ENCODE measurements at regions not wholly inside any gene's neighbourhood (a gene's known extent, or its start where the extent isn't known, plus 50 kb on each side); places are given as distances from the start of the nearest gene placed in this dataset.

DNA sequence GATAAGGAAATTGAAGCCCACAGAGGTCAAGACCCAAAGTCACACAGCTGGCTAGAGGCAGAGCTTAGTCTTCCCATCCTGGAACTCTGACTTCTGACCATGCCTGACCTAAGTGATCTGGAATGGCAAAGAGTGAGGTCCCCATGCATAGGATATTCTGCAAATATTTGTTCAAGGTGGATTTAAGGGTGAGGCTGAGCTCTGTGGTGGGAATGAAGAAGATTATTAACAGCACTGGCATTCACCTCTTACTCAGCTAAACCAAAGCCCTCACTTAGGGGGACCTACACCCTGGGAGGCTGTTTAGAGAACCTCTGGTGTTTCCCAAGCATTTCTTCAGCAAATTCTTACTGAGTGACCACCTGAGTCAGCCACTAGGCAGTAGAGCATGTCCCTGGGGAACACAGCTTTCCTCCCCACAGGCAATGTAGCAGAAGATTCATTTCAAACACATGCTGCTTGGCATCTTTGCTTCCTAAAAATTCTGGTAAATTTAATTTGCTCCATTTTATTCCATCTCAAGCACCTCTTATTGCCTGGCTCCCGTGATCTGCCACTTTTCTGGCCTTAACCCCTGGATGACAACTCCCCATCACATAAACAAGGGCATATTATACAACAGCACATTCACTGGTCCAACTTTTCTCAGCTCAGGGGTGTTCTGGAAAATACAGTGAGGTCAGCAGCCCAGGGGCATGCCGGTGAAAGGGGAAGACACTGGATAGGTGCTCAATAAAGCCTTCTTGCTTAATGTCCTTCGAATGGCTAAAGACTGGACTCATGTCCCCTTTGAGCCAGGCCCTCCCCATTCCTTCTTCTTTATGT is 176.0 kb downstream of the ABHD5 start:
- in situ Hi-C loops (cut with MboI; ENCODE audit: low sequenced_read_pairs, unreplicated experiment) = no loop called here
- no peak for DNase-seq (ENCODE audit: low spot score)
- no peak for TF ChIP-seq CTCF (IDR thresholded peaks at IDR 0.05; ENCODE audit: borderline replicate concordance, control extremely low read depth, extremely low read depth, insufficient read depth, missing control alignments)

GRCh38 chr3:43867436-43868072 is 176.8 kb downstream of the ABHD5 start:
- in situ Hi-C loops (cut with MboI; ENCODE audit: low sequenced_read_pairs, unreplicated experiment) = no loop called here
- no peak for TF ChIP-seq CTCF (IDR thresholded peaks at IDR 0.05; ENCODE audit: borderline replicate concordance, control extremely low read depth, extremely low read depth, insufficient read depth, missing control alignments)
- DNase-seq (ENCODE audit: low spot score) = no peak

DNA sequence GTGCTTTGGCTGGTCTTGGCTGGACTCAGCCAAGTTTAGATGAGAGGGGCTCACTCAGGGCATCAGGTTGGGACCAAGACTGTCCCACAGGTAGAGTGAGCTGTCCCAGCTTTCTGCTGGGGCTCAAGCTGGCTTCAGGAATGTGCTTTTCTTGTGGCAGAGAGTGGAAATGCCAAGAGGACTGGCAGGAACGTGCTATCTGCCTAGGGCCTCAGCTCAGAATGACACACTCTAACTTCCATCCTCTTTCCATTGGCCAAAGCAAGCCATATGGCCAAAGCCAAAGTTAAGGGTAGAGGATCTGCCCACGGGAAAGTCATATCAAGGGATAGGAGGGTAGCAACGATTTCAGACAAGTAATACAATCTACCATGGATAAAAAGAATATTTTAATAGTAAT is 178.8 kb downstream of the ABHD5 start:
- DNase-seq (ENCODE audit: low spot score) = no peak
- no peak for TF ChIP-seq CTCF (IDR thresholded peaks at IDR 0.05; ENCODE audit: borderline replicate concordance, control extremely low read depth, extremely low read depth, insufficient read depth, missing control alignments)
- in situ Hi-C loops (cut with MboI; ENCODE audit: low sequenced_read_pairs, unreplicated experiment) = no loop called here

GRCh38 chr3:43870120-43870519 is 179.4 kb downstream of the ABHD5 start:
- no peak for DNase-seq (ENCODE audit: low spot score)
- in situ Hi-C loops (cut with MboI; ENCODE audit: low sequenced_read_pairs, unreplicated experiment) = loop anchor here (10.0 kb wide), 1 partner anchor 325 kb away; no protein-coding TSS in a partner anchor
- no peak for TF ChIP-seq CTCF (IDR thresholded peaks at IDR 0.05; ENCODE audit: borderline replicate concordance, control extremely low read depth, extremely low read depth, insufficient read depth, missing control alignments)

- no peak for DNase-seq (ENCODE audit: low spot score)
- in situ Hi-C loops (cut with MboI; ENCODE audit: low sequenced_read_pairs, unreplicated experiment) = loop anchor here (10.0 kb wide), 1 partner anchor 324 kb away; no protein-coding TSS in a partner anchor
- no peak for TF ChIP-seq CTCF (IDR thresholded peaks at IDR 0.05; ENCODE audit: borderline replicate concordance, control extremely low read depth, extremely low read depth, insufficient read depth, missing control alignments)
Measured at GRCh38 chr3:43870844-43871626, 180.3 kb downstream of the ABHD5 start.

- no peak for DNase-seq (ENCODE audit: low spot score)
- no peak for TF ChIP-seq CTCF (IDR thresholded peaks at IDR 0.05; ENCODE audit: borderline replicate concordance, control extremely low read depth, extremely low read depth, insufficient read depth, missing control alignments)
- in situ Hi-C loops (cut with MboI; ENCODE audit: low sequenced_read_pairs, unreplicated experiment) = loop anchor here (10.0 kb wide), 1 partner anchor 323 kb away; no protein-coding TSS in a partner anchor
Measured at GRCh38 chr3:43871627-43872245, 181.0 kb downstream of the ABHD5 start.
